Pons (tissue), 1 donor: ENCODE measurements at regions not wholly inside any gene's neighbourhood (a gene's known extent, or its start where the extent isn't known, plus 50 kb on each side); places are given as distances from the start of the nearest gene placed in this dataset.

Experiments
- DNase-seq: peaks from one replicate; pipeline ENCODE4 v3.0.0-alpha.2; 2016; ENCODE audit warnings: low spot score

DNA sequence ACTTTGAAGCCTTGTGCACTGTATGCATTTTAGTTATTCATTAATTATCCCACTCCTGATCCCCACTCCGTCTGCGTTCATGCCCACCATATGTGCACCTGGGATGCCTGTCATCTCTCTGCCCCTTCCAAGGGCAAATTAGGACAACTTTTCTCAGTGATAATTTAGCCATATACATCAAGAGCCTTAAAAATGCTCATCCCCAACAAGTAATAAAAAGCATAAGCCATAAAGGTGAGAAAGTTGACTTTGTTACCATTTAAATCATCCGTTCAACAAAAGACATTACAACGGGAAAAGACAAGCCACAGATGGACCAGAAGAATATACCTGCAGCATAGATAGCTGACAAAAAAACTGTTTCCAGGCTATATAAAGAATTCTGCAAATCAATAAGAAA is 131.4 kb upstream of the LINGO1 start:
- DNase-seq = no peak

DNA sequence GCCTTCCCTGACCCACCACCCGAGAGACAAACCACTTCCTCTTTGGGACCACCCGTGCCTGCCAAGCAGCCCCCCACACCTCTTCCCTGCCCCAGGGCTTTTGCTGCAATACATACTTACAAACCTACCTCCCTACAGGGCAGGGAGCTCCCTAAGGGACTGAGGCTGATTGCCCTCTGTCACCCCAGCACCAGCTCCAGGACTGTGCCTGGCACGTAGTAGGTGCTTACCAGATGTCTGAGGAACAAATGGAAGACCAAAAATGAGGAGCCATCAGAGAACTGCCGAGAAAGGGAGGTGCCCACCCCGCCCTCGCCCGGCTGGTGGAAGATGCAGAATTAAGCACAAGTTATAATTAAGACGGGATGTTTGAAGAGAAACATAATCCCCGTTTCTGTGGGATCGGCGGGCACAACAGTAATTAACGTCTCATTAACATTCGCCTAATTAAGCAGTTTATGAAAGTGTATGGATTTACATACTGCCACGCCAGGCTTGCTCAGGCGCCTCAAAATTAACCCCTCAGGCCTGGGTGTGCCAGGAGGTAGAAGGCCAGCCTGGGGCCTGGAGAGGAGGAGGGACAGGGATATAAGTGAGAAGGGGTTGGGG is 130.1 kb upstream of the LINGO1 start:
- DNase-seq = no peak

DNA sequence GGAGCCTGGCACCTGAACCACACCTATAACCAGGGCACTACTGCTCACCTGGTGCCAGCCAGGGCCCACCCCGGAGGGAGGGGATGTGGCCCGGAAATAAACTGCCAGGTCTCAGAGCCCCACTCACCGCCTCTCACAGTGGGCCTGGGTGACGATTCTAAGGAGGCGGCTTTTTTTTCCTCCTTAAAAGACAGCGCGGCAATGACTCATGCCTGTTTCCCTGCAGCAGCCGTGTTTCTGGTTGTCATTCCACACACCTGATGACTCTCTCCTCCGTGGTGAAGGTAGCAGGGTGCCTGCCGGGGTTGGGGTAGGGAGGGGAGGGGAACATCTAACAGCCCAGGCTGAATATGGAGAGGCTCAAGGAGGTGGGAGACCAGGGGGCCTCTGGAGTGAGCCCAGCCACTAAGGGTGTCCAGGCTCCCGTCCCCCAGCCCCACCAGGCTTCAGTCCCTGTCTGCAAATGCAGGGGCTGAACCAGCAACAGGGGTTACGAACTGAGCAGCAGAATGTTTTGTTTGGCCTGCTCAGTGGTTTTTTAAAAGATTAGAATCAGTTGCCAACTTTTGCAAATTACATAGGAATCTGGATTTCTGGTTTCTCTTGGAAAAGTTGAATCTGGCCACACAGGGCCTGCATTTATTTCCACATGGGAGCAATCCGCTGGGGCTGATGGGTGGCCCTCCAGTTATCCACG is 127.3 kb upstream of the LINGO1 start:
- DNase-seq = no peak

DNA sequence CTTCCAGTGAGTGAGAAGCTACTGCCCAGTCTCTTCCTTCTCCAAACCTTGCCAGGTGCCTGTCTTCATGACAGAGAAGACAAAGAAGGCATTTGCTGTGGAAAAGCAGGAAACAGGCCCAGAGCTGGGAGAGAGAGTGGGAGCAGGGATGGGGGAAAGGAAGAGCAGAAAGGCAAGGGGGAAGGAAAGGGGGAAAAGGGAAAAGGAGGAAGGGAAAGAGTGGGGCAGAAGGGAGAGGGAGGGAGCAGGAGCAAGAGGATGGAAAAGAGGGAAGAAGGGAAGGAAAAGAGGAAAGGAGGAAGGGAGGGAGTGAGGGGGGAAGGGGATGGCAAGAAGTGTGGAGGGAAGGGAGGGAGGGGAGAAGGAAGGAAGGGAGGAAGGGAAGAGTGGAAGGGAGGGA is 121.2 kb upstream of the LINGO1 start:
- no peak for DNase-seq

DNA sequence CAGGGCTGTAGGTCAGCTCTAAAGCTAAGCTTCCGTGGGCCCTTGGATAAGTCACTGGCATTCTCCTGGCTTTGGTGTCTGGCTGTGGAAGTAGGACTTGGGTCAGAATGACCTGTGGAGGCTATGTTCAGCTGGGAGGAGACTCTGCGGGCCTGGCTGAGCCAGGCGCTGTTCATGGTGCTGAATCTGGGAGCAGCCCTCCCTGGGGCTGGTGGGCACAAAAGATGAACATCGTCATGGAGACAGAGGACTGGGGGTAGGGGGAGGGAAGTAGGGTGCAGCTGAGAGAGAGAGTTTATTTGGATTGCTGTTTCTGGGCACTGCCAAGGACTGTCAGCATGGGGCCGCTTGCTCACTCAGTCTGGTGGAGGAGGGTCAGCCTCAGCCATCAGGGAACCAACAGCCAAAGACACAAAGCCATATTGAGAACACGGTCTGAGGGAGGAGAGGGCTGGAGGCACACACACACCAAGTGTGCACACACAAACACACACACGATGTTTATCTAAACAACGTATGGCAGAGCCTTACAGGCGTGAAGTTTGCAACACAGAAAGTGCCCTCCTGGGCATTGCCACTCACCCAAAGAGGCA is 120.7 kb upstream of the LINGO1 start:
- DNase-seq = peak; percentile 12

DNA sequence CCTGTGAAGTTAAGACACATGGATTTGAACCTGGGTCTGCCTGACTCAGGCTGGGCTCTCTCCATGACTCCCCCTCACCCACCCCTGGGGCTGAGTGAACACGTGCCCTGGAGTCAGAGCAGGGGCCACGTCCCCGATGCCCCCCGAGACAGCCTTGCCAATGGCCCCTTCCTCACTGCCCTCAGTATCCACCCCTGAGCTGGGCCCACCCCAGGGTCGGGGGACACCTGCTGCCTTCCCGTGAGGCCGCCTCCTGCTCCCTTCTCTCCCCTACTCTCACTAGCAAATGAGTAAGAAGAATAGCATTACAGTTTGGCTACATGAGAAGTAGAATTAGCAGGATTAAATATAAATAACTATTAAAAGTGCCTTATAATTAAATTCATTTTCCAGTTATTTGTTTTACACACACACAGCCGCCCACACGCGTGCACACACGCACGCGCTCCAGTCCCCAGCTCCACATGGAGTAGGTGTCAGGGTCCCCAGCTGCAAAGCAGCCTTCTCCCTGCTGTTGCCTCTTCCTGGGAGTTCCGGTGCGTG is 117.4 kb upstream of the LINGO1 start:
- DNase-seq = no peak

DNA sequence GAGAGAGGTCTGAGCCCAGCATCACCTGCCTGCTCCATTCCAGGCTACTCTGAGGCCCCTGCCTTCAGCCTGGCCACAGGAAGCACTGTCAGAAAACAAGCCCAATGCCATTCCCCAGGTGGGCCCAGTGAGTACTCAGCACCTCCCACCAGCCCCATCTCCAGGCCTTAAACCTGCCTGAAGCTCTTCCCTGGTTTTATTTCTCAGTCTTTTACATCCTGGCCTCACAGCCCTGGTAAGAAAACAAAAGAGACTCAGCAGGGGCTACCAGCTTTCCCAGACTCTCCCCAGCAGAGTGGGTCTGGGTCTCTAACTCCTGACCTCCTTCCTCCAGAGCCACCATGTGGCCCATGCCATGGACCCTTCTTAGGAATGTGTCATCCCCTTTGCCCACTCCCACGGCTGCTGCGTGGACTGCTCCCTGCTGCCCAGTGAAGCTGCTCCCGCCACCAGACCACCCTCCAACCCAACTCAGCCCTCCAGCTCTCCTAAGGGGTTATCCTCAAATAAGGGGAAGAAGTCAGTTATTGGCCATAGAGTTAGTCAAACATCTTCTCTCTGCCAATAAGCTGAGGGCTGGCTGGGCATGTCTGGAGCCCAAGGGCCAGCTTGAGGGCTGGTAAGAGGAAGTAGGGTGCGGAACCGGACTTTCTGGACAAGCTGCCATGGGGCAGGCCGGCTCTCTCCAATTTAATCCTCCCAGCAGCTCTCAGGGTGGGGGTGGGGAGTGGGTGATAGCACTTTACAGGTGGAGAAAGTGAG is 116.7 kb upstream of the LINGO1 start:
- DNase-seq = no peak

DNA sequence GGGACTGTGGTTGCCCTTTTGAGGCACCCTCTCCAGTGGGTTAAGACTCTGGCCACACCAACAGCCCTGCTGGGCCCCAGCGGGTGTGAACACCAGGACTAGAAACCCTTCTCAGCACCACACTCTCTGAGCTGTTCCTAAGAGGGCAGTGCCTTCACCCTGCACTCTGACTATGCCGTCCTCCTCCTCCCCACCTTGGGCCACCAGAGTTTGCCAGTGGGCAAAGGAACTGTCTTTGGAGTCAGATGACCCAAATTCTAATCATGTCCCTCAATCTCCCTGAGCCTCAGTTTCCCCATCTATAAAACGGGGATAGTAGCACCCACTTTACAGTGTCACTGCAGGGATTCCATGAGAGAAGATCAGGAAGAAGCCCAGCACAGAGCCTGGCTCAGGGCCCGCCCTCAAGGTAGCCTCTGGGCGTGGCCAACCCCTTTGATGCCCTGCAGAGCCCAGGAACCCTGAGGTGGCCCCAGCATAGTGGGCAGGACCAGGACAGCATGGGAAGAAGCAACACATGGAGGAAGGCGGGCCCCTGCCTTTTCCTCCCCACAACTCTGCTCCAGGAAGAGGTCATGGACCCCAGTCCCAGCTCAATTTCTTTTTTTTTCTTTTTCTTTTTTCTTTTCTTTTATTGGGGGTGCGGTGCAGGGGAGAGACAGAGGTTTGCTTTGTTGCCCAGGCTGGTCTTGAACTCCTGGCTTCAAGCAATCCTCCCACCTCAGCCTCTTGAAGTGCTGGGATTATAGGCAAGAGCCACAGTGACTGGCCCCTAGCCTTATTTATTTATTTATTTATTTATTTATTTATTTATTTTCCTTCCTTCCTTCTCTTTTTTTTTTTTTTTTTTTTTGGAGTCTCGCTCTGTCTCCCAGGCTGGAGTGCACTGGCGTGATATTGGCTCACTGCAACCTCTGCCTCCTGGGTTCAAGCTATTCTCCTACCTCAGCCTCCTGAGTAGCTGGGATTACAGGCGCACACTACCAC is 115.7 kb upstream of the LINGO1 start:
- no peak for DNase-seq

DNA sequence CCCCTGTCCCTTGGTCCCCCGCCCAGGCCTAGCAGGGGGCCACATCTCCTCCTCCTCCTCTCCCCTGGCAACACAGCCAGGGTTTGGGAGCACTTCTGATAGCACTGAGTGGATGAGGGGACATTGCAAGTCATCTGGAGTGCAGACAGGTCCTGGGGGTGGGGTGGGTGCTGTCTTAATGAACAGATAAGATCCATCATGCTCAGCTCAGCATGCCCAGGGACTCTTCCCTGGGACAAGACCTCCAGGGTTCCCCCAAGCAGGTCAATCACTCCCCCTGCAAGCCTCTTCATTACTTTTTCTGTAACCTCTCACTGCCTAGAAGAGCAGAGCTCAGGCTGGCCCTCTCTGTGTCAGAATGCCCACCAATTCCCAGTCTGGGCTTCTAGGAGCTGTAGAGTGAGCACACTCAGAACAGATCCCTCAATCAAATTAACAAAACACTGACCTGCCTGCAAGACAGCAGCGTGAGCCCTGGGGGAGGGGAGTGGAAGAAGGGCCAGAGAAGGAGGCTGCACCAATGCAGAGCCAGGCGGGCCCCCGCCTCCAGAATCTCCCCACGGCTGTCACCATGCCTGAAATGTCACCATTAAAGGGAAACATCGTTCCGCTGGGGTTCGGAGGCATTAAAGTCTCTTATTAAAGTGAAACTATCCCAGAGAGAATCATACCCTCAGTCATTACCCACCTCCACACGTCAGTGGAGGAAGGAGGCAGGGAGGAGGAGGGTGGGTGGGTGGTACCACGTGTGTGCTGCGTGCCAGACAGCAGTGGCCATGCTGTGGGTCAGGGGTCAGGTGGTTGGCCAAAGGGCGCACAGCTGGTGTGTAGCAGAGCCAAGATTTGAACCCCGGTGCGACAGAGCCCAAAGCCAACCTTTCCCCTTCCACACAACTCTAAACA is 114.7 kb upstream of the LINGO1 start:
- no peak for DNase-seq

DNA sequence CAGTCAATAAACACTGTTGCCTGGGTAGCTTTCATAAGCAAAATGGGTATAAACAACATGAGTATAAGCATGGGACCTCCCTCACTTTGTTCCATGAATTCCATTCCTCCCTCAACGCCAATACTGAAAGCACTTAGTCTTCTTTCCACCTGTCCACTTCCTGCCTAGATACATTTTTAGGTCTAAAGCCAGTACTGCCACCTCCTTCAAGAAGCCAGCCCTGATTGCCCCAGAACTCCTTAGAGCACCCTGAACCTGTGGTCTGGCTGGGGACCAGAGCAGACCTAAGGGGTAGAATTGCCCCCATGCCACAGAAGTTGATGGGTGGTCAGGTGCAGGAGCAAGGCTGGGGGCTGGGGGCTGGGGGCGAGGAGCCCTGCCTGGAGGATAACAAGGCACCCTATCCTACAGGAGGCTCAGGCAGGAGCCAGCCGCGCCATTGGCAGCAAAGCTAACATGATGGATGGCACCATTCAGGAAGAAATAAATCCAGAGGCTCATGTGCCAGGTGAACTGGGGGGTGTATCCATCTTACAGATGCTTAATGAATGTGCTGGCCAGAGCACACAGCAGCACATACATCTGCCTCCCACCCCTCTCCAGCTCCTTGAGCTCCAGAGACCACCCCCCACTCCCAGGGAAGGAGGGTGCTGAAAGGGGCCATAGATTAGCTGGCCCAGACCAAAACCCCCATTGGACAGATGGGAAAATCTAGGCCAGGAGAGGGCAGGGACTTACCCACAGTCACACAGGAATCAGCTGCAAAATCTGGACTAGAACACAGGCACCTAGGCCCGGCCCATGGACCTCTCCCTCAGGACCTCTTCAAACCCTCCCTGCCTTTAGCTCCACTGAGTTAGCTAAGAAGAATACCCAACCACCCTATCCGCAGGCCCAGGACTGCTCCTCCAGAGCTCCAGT is 113.8 kb upstream of the LINGO1 start:
- DNase-seq = no peak

DNA sequence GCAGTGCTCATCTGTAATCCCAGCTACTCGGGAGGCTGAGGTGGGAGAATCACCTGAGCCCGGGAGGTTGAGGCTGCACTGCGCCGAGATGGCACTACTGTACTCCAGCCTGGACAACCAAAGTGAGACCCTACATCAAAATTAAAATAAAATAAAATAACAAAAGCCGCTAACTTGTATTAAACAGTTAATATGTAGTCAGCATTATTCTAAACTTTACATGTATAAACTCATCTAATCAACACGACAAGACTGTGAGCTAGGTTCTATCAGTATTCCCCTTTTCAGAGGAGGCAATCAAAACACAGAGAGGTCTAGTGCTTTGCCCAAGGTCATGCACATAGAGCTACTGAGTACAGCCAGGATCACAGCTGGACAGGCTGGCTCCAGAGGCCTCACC is 111.7 kb upstream of the LINGO1 start:
- no peak for DNase-seq

DNA sequence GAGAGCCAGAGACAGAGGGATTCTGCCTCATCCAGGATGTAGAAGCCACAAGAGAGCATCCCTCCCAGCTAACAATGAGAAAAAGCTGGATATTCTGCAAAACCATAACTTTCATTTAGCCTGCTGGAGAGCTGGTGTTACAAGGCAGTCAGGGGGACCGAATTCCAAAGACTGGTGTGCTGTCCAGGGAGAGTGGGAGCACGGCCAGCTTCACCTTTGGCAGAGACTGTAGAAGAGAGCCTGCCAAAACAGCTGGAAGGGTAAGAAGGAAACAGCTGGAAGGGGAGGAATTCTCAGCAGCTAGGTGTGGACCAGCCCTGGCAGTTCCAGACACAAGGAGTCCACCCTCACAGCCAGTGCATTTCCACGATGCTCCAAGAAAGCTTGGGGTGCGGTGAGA is 109.9 kb upstream of the LINGO1 start:
- DNase-seq = no peak

DNA sequence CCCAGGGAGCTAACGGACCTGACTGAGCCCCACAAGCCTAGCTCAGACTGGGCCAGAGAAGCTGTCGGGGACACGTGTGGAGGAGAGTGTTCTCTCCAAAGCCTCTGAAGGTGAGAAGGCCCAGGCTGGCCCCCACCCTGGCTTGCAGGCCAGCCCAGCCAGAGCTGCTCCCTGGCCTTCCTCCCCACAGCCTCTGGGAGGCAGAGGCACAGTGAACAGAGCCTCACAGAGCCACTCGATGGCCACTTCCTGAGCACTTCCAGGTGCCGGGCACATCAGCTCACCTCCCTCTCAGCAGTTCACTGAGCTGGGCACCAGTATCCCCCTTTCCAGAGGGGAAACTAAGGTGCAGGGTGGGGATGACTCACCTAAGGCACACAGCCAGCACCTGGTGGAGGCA is 109.4 kb upstream of the LINGO1 start:
- DNase-seq = no peak

DNA sequence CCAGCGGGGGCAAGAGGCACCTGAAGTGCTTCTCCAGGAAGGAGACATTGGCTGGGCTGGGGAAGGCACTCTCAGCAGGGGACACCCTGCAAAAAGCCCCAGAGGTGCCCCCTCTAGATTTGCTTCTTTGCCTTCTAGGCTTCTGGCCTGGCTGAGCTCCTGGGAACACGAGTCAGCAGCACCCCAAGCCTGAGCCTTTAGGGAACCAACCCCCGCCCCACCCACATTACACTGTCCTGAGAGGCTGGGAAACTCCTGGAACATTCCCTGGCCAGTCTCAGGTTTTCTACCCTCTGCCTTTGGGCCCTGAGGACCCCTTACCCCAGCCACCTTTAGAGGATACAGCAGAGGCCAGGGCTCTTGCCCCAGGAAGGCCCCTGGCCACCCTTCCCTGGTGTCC is 108.4 kb upstream of the LINGO1 start:
- DNase-seq = no peak

DNA sequence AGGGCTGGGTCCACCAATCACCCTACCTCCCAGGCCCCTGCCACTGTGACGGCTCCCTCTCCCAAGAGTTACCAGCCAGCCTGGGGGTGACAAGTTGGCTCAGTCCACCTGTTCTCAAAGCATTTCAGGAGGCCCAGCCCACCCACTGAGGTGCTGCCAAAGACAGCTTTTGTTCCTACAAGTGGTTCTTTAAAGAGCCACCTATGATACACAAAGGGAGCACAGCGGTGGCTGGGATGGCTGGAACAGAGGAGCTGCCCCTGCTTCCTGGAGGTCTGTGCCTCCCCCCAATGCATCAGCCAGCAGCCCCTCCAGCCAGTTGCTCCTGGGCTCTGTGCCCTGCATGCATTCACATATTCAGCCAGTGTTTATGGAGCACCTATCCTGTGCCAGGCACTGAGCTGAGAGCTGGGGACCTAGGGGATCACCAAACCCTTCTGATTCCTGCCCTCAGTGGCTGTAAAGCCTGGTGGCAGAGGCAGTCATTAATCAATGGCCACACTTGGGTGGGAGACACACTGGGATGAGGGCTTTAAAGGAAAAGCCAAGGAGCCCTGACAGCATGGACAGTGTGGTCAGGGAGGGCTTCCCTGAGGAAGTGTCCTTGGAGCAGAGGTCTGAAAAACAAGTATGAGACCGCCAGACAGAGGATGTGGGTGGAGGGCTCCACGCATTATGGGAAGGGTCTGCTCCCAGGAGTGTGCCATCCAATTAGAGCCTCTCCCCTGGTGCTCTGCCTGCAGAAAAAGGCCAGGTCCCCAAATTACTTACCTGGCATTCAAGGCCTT is 107.1 kb upstream of the LINGO1 start:
- DNase-seq = no peak

DNA sequence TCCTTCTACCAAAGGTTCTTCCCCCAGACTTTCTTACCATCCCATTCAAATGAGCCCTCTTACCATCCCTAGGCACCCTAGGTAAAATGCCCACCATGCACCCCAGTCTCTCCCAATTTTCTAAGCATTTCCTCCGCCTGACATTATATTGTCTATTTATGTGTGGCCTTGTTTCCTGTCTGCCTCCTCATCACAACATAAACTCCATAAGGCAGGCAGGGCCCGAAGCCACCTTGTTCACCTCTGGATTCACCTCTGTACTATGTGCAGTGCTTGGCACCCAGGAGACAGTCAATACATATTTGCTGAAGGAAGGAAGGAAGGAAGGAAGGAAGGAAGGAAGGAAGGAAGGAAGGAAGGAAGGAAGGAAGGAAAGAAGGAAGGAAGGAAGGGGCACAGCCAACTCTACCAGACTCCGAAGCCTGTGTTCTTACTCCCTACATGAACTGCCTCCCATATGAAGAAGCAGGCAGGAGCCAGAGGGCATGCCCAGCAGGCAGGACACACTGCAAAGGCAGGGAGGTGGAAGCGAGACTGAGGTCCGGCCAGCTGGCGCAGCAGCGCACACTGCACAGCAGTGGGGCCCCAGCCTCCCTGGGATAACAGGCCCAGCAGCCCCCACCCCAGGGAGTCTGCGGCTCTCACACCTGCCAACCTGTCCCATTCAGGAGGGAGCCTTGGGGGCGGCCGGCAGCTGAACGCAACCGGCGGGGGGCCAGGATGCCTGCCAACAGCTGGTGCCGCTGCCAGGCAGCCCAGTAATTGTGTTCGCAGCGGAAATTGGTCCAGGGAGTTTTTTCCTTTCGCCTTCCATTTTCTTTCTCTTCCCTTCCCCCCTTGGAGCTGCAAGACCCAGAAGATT is 106.0 kb upstream of the LINGO1 start:
- DNase-seq = peak; percentile 7

DNA sequence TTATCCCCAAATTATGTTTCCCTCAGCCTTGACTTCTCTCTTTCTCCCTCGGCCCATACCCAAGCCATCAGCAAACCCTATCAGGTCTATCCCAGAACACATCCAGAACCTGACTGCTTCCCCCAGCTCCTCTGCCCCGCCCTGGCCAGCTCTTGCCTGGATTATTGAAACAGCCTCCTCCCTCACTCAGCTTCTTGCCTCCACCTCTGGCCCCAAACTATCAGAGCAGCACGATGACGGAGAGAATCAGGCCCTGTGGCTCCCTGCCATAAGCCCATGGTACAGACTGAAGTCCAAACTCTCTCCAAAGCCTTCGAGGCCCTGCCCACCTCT is 105.3 kb upstream of the LINGO1 start:
- DNase-seq = no peak
